GM19035 (cell line): ENCODE measurements at regions not wholly inside any gene's neighbourhood (a gene's known extent, or its start where the extent isn't known, plus 50 kb on each side); places are given as distances from the start of the nearest gene placed in this dataset.

Experiments used
- ATAC-seq: cut with Tn5 transposase; IDR thresholded peaks from one replicate; pipeline ENCODE4 v1.9.1; 2021; ENCODE audit not compliant: unreplicated experiment

DNA sequence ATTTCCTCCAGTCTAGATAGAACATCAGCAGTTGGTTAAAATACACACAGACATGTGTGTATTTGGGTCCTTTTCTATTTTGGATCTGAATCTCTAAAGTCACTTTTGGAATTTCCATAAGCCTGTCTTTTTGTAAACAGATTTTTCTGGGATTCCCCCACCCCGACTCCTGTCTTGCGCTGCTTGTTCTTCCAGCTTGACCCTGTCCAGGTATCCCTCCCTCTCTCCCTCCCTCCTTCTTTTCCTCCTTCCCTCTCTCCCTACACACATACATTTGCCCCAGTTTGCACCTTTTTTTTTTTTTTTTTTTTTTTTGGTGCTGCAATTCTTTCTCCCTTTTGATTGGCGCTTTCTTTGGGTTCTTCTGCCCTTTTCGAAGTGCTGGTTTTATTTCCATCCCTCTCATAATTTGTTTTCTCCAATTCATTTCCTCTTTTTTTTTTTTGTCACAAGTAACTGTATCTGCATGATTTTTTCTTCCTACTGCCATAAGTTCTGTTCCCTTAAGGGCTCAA lies 114.8 kb upstream of the SERTAD2 start:
- peak; percentile 1 for ATAC-seq

DNA sequence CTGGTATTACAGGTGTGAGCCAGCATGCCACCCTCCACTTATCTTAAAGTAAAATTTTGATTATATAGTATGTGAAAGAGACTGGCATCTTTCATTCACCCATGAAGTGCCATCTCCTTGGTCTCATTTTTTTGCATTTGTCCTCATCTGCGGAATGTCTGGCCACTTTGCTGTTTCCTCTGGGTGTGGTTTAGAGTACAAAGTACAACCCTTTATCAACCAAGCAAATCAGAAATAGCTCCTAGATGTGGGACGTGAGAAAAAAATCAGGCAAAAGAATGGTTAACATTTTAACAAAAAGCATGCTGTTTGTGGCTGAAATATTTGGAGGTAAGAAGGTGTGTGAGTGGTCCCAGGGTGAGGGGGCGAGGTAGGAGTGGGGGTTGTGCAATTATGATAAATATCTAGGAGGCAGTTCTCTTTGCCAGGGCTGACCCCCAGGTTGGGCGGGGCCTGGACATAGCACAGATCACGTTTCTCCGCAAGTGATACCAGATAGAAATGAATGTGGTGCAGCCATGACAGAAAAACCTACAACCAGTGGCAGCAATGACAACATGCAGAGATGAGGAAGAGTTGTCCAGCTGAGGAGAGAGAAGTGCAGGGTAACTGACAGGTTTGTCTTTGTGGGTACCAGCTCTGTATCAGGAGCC lies 115.8 kb upstream of the SERTAD2 start:
- no peak for ATAC-seq

DNA sequence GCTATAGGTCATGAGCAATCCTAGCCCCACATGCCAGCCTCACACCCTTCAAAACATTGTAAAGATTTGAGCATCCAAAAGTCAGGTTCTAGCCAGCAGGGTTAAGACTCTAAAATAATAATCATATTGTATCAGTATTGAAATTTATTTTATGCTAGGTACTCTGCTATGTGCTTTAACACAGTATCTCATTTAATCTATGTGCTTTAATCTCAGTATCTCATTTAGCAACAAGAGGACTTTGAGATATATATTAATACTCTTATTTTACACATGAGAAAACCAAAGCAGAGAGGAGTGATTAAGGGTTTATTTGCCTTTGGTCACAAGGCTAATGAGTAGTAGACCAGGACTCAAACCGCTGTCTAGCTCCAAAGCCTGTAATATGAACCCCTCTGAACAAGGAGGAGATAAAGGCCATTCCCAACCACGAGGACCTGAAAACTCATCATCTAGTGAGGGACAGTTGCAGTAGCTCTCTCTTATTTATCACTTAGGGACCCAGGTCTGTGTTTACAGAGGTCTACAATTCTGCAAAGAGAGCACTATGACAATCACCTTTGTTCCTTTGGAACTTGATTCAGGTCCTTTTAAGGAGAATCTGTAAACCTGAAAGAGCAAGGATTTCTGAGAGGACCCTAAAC lies 116.5 kb upstream of the SERTAD2 start:
- ATAC-seq = no peak

DNA sequence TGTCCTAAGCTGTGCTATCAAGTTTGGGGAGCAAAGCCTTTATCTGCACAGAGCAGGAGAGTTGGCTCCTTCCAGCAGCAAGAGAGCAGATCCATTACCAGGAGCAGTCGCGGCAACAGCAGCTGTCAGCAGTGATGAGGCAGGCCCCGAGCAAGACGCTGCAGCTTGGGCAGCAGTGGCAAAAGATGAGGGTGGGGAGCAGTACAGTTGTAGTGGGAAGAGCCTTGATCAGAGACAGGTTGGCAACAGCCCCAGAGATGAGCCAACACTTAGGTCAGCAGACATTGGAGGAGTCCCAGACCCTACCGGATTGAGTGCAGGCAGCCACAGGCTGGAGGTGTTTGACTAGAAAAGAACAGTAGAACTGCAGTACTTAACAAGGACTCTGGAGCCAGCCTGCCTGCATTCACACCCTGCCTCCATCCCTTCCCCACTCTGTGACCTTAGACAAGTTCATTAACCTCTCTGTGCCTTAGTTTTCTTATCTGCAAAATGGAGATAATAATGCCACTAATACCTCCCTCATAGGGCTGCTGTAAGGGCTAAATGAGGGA lies 117.1 kb upstream of the SERTAD2 start:
- ATAC-seq = no peak

DNA sequence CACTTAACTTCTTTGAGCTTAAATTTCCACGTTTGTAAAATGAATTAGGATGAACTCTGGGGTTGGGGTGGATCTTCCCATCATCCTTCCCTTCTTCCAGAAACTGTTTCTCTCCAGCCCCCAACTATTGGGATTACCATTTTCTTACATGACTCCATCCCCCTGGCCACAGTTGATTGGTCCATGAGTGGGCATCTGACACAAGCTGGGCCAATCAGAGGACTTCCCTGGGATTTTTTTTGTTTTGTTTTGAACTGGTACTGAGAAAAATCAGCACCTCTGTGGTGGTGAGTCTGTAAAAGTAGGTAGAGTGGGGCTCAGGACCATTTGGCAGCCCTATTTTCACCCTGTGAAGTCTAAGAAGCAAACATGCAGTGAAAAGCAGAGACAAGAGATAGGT lies 118.0 kb upstream of the SERTAD2 start:
- ATAC-seq = no peak

DNA sequence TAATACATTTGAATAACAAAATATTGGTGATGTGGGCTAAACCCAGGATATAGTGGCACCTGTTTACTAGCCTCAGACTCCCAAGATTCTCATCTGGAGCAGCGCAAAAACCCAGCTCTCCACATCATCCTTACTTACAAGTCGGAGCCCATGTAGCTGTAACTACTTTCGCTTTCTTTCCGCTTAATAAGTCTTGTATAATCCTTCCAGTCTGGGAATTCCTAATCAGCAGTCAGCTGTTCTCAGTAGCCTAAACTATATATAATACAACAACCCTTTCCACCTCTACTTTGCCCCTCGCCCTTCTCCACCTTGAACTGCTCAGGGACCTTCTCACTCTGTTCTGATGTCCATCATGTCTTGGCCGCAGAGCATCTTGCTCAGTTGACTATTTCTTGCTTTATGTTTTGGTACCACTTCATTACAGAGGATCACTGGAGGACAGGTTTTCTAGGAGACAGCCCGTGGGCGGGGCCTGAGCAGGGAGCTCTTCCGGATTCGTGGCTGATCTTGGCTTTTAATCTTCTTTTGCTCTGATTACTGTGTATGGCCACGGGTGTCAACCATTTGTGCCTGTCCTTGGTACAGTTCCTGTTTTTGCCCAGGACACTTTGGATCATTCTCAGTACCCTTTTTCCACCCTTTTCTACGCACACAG lies 119.9 kb upstream of the SERTAD2 start:
- ATAC-seq = no peak

DNA sequence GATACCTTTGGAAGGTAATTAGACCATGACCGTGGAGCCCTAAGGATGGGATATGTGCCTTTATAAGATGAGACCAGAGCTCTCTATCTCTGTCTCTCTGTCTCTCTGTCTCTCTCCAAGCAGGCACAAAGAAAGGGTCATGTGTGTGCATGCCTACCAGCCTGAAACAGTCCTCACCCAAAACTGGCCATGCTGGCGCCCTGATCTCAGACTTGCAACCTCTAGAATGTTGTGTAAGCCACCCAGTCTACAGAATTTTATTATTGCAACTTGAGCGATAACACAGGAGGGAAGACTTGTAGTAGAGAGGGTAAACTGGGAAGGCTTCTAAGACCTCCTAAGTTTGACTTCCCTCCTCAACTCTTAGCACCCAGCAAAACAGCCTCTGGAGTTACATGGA lies 124.1 kb upstream of the SERTAD2 start:
- no peak for ATAC-seq

DNA sequence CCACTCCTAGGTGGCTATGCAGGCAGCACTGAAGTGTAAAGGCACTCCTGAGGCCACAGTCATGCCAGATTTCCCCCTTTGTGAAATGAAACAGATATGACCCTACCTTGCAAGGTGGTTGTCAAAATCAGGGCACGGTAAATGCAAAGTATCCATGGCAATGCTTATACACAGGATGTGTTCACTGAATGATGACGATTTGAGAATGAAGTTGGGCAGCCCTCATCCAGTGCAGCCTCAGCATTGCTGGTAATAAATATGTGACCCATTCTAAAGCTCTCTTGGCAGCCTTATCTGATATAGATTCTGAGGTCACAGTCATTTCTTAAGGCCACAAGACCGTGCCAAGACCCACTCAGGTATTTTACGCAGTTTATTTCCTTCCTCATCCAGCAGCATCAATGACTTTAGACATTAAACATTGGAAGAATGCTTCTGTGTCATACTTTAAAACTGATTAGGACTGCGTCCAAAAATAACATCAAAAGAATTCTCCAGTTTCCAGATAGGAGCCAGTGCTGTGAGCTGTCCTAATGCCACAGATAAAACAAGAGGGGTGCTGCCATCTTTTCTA lies 125.5 kb upstream of the SERTAD2 start:
- ATAC-seq = no peak

DNA sequence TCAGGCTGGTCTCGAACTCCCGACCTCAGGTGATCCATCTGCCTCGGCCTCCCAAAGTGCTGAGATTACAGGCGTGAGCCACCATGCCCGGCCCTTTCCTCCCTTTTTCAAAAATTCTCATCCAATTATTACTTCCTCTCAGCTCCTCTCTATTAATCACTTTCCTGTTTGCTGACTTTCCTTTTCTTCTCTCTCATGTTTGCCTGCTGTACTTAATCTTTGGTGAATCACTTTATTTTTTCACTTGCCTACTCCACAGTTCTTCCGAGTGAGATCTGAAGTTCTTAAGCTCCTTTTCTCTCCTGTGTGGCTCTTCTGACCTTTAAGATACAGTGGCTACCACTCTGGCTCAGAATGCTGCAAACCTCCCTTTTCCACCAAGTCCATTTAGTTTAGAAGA lies 126.3 kb upstream of the SERTAD2 start:
- ATAC-seq = no peak

DNA sequence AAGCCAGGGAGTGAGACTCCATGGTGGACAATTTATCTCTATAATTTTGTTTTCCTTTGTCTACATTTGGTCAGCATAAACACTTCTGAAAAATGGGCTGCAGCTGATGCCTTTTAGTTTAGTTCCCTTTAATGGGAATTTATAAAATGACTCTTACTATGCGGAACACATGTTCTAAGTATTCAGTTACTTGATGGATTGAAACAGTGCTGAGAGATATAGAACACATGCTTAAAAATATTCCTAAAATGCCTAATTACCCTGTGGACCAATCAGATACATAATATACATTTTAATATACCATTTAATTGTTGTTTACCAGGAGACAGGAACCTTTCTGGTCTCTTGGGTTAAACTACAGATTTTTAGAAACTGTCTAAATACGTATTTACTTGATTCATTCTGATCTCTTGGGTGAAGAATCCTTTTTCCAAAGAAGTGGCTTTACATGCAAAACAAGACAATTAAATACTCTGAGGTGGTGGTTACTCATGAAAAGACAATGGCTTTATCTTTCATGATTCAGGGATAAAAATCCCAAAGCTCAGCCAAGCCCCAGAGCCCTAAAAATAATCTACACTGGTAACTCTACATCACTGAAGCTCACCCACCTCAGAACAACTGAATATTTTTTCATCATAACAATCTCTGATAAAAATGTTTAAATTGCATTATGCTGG lies 128.1 kb upstream of the SERTAD2 start:
- no peak for ATAC-seq

DNA sequence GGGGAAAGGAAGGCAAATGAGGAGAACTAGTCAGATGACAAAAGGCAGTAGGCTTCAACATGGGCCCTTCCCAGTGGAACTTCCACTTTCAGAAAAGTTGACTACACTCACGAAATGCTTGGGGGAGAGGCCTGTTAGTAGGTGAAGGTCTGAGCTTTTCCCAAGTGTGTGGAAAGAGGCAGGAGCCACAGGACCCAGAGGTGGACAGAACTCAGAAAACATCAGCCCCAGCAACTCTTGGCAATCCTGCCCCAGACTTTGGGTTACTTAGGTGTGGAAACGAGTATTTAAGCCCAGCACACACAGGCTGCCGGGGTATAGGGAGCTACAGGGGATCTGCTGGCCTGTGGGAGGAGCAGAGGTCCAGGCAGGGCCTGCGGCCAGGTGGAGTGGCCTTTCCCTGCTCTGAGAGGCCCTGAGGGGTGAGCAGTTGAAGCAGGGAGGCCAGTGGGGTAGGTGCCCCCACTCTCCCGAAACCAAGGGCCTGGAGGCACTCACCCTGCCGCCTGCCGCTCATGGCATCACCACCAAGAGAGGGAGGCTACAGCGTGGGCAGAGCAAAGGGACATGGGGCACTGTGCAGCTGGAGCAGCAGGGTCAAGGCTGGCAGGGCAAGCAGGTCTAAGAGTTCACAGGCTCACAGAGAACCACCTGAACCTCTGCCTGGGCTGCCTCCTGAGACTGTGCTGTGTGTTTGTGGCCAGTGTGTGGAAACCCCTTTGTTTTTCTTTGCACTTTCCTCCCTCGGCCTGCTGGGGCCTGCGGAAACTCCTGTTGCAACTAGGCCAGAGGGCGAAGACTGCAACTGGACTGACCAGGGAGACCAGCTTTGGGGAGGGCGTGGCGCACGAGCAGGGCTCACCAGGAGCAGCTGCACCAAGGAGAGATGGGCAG lies 130.7 kb upstream of the SERTAD2 start:
- ATAC-seq = no peak

DNA sequence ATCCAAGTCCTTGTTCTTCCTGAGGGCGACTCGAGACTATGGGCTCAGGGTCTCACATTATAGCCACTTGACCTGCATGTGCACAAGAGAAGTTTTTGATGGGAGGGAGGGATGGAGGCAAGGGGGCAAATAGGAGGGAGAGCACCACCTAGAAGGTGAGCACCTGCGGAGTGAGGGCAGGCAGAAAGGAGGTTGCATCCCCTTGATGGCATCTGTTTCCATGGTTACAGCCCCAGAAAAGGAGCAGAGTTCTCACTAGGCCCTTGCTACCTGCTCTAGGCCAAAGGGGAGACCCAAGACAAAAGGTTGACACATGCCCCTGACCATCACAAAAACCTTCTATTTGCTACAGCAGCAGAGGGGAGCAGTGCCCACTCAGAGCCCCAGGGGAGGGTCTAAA lies 131.5 kb upstream of the SERTAD2 start:
- no peak for ATAC-seq

DNA sequence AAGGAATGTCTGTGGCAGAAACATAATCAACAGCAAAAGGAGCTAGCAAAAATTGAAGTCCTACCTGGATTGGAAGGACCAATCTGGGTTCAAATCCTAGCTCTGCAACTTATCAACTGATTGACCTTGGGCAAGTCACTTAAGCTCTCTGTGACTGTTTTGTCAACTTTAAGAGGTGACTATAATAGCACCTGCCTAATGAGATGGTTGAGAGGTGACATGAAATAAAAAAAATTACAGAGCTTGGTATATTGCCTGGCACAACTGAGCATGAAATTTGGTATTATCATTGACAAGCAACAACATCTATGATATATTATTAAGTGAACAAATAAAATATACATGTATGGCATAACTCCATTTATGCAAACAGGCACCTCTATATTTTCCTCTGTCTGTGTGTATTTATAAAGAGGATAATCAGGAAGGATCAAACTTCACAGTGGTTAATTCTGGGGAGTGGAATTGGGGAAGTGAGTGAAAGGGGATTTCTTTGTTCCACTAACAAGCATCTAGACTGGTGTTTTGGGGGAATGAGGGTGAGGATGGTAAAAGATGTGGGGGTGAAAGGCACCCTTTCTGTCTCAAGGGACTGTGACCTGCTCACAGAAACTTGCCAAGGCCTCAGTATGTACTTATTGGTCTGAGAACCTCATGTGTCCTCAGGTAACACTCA lies 132.8 kb upstream of the SERTAD2 start:
- ATAC-seq = no peak

DNA sequence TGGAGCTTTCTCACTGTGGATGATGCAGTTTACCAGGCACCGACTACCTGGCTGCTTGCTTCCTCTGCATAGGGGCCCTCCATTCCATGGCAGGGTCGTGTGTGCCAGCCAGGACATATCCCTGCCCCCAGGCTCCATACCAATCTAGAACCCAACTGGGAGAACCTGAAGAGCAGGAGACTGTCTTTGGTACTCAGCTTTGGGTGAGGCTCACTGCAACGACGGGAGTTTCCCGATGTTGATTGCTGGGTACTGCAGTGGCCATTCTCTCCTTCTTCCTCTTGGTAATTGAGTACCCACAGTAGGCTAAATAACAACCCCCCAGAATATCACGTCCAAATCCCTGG lies 133.3 kb upstream of the SERTAD2 start:
- ATAC-seq = no peak

DNA sequence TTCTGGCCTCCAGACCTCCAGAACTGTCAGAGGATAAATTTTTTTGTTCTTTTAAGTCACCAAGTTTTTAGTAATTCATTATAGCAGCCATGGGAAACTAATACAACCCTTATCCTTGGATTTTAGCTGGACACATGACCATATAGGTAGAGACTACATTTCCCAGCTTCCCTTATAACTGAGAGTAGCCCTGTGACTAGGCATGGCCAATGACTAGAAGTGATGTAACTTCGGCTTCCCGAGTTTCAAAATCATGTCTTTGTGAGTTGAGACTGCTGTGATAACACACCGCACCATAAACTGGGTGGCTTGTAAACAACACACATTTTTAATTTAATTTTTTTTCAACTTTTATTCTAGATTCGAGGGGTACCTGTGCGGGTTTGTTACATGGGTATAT lies 134.0 kb upstream of the SERTAD2 start:
- no peak for ATAC-seq

DNA sequence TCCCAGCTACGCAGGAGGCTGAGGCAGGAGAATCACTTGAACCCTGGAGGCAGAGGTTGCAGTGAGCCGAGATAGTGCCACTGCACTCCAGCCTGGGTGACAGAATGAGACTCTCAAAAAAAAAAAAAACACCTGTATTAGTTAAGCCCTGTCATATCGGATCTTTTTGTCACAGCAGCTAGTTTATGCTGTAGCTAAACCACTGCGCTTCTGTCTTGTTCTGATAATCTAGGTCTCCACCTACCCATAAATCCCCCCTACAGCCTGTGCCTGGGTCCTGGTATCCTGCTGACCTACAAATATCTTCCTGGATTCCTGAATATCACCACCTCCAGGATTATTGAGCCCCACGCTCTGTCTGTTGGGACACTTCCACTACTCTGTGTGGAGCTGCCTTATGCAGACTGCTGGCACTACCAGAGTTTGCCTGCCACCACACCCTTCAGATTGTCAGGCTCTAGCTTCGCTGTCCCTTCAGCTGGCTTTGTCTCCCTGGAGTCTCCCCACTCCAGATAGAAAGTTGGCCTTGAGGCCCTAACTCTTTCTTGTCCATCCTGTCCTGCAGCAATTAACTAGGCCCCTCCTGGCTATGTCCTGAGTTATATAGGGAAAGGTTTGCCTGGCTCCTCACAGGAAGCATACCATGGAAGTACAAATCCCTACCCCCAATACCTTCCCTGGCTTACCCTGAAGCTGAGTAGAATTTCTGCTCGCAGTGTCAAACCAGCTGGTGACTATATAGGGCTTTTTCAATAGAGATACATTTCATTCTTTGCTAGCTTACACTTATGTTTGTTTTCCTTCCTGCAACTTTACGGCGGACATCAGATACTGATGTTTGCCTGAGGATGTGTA lies 136.0 kb upstream of the SERTAD2 start:
- ATAC-seq = no peak

DNA sequence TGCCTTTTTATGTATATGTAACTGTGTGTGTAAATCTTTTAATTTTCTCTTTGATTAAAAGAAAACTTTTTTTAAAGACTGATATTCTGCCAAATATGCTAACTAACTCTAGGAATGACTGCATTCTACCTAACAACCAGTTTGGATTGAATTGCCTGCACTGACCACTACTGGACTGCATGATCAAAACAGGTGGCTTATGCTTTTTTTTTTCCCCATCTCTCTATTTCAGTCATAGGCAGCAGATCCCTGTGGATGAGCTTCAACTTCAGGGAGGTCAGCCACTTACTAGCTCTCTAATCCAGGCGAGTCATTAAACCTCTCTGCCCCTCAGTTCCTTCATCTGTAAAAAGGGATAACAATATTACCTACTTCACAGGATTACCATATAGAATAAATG lies 138.6 kb upstream of the SERTAD2 start:
- no peak for ATAC-seq

DNA sequence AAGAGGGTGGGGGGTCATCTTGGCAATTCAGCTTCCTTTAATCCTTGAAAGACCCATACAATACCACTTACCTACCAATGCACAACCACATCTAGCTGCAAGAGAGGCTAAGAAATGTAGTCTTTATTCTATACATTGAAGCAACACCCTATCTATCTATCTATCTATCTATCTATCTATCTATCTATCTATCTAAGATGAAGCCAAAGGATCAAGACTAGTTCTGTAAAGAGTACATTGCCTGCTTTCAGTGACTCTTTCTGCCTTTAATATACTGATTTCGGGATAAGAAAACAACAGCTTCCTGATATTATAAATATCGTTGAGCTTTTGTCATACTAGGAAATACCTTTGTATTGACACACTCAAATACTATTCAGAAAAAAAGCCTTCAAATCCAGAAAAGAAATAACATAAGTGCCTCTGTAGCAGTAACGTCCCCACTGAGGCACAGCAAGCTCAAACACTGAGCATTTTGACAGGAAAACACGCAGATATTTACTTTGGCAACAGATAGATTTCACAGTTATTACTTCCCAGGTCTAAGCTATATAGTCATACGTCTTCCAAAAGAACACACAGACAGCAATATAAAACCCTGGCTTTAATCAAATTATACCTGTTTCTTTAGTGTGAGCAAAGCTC lies 139.4 kb upstream of the SERTAD2 start:
- no peak for ATAC-seq
